HepG2 (cell line): ENCODE measurements at regions not wholly inside any gene's neighbourhood (a gene's known extent, or its start where the extent isn't known, plus 50 kb on each side); places are given as distances from the start of the nearest gene placed in this dataset.
A peak's percentile ranks its signal among the peaks of the same experiment; 100 is the strongest.

Experiments used
- ATAC-seq: fragments of 200-7000 bp; cut with Tn5 transposase; 3 replicates; pipeline ENCODE4 v1.9.1; 2020; ENCODE audit warnings: mild to moderate bottlenecking, moderate library complexity
- BruUV-seq: library from RNA; stranded (reverse); fragments of 400-500 nt; replicated peaks from 2 replicates; lab custom pipeline; 2021; lab: Mats Ljungman, UMichigan
- CTCF ChIA-PET: fragments of 300-600 bp; formaldehyde crosslinking; extraction: SDS; loops from one replicate; lab custom pipeline; 2021; ENCODE audit warnings: low total read pairs, inconsistent platforms, low intra/inter-chr PET ratio; lab: Yijun Ruan, JAX
- POLR2A ChIA-PET: fragments of 350-600 bp; sonication (Branson Sonifier 250); formaldehyde crosslinking; loops from one replicate; lab custom pipeline; 2020; ENCODE audit warnings: antibody characterized with exemption, inconsistent platforms; lab: Yijun Ruan, JAX
- DNase-seq: peaks from one replicate; pipeline ENCODE4 v3.0.0-alpha.2; 2015; ENCODE audit warnings: low spot score
- FAIRE-seq: peaks from 3 replicates; lab custom pipeline; 2011; peaks lifted over from hg19 to GRCh38; lab: Jason Lieb, UNC
- H2AFZ ChIP-seq: one replicate; pipeline ENCODE4 v1.6.1; 2011; ENCODE audit warnings: low read length, inconsistent platforms
- H3K27ac ChIP-seq: fragments of 300-600 bp; 3 replicates; pipeline ENCODE4 v1.8.0; 2011; ENCODE audit warnings: mixed run types, mild to moderate bottlenecking, mixed read lengths, low read length, inconsistent platforms; ENCODE audit not compliant: insufficient read depth; ENCODE audit errors: extremely low read length
- H3K27me3 ChIP-seq, 2 experiments: fragments of 200-600 bp in 1 of 2; 2 replicates in 1 of 2; 3 replicates in 1 of 2; pipeline versions ENCODE4 v1.6.0 to v1.8.0; 2011; ENCODE audit warnings: low read length in 2 of 2, mild to moderate bottlenecking in 2 of 2, moderate library complexity in 2 of 2, inconsistent platforms in 1 of 2; ENCODE audit not compliant: insufficient read depth in 2 of 2, control insufficient read depth in 1 of 2
- H3K36me3 ChIP-seq, 2 experiments: fragments of 200-600 bp in 1 of 2; replicated peaks in 1 of 2; 2 replicates in 1 of 2; 3 replicates in 1 of 2; pipeline versions ENCODE4 v1.5.1 to v1.8.0; 2011; ENCODE audit warnings: low read length in 2 of 2, inconsistent platforms in 1 of 2; ENCODE audit not compliant: insufficient read depth in 2 of 2, control insufficient read depth in 1 of 2
- H3K4me1 ChIP-seq: 2 replicates; pipeline ENCODE4 v1.5.1; 2012; ENCODE audit warnings: low read length, inconsistent platforms; ENCODE audit not compliant: insufficient read depth
- H3K4me2 ChIP-seq: 2 replicates; pipeline ENCODE4 v1.6.0; 2011; ENCODE audit warnings: low read depth, low read length, inconsistent platforms
- H3K4me3 ChIP-seq, 3 experiments: fragments of 200-600 bp in 1 of 3; sonication (generic), shearing (Covaris generic) in 1 of 3; replicated peaks in 1 of 3; 2 replicates each; pipeline ENCODE4 v1.5.1; 2011 to 2016; ENCODE audit warnings: low read length in 3 of 3, inconsistent platforms in 2 of 3, low read depth in 2 of 3, mild to moderate bottlenecking in 2 of 3, control low read depth in 1 of 3, mixed read lengths in 1 of 3; ENCODE audit not compliant: insufficient read depth in 1 of 3
- H3K79me2 ChIP-seq: one replicate; pipeline ENCODE4 v1.6.1; 2011; ENCODE audit warnings: low read length, inconsistent platforms; ENCODE audit not compliant: insufficient read depth
- H3K9ac ChIP-seq: 2 replicates; pipeline ENCODE4 v1.6.0; 2011; ENCODE audit warnings: mild to moderate bottlenecking, low read depth, low read length, inconsistent platforms; ENCODE audit not compliant: insufficient read depth
- H3K9me3 ChIP-seq: 2 replicates; pipeline ENCODE4 v1.5.1; 2012; ENCODE audit warnings: mild to moderate bottlenecking, low read length
- H4K20me1 ChIP-seq: 2 replicates; pipeline ENCODE4 v1.6.0; 2011; ENCODE audit warnings: inconsistent platforms, mild to moderate bottlenecking, low read length, moderate library complexity; ENCODE audit not compliant: insufficient read depth
- ERF ChIP-seq: IDR thresholded peaks from 2 replicates; pipeline ENCODE4 v1.6.1; 2018; ENCODE audit warnings: missing biosample characterization, missing genetic modification reagents
- HNRNPK ChIP-seq: fragments of 200-400 bp; formaldehyde crosslinking; IDR thresholded peaks from 2 replicates; pipeline ENCODE4 v1.6.1; 2018; ENCODE audit warnings: low read length, low read depth, moderate library complexity, mild to moderate bottlenecking; ENCODE audit not compliant: poor library complexity, severe bottlenecking
- MNT ChIP-seq: fragments of 450-650 bp; IDR thresholded peaks from 2 replicates; pipeline ENCODE4 v1.6.1; 2016
- MXD1 ChIP-seq: sonication (generic); formaldehyde crosslinking; IDR thresholded peaks from 2 replicates; pipeline ENCODE4 v1.4.0; 2020; ENCODE audit warnings: mild to moderate bottlenecking, missing genetic modification reagents
- MXI1 ChIP-seq: IDR thresholded peaks from 3 replicates; pipeline ENCODE4 v1.6.1; 2012; ENCODE audit warnings: low read depth, low read length, inconsistent platforms, borderline replicate concordance
- SRSF4 ChIP-seq: fragments of 200-400 bp; formaldehyde crosslinking; IDR thresholded peaks from one replicate; pipeline ENCODE4 v1.6.1; 2018; ENCODE audit warnings: mild to moderate bottlenecking, low read depth, low read length, moderate library complexity; ENCODE audit not compliant: poor library complexity, severe bottlenecking
- ZBTB25 ChIP-seq: IDR thresholded peaks from 2 replicates; pipeline ENCODE4 v1.6.1; 2018; ENCODE audit warnings: missing genetic modification reagents
- ZKSCAN8 ChIP-seq: IDR thresholded peaks from 2 replicates; pipeline ENCODE4 v1.6.1; 2016; ENCODE audit warnings: borderline replicate concordance, missing genetic modification reagents, missing compliant biosample characterization
- ZNF232 ChIP-seq: sonication (generic); formaldehyde crosslinking; IDR thresholded peaks from 2 replicates; pipeline ENCODE4 v1.4.0; 2020; ENCODE audit warnings: missing genetic modification reagents, borderline replicate concordance
- ZSCAN20 ChIP-seq: sonication (generic); formaldehyde crosslinking; IDR thresholded peaks from 2 replicates; pipeline ENCODE4 v1.4.0; 2020; ENCODE audit warnings: missing genetic modification reagents, mild to moderate bottlenecking, borderline replicate concordance
- whole genome bisulfite sequencing: methylation state at CpG from one replicate; pipeline ENCODE4 v1.1.6; 2017; ENCODE audit warnings: low lambda C conversion rate; 5-methylcytosine and 5-hydroxymethylcytosine counted together
- in situ Hi-C: cut with HindIII; loops from 2 replicates; pipeline ENCODE4 v1.10.0; 2017; ENCODE audit warnings: low pct_unique_long_range_greater_than_20kb; ENCODE audit not compliant: extremely low pct_ligation_motif_present
- intact Hi-C: fragments of 100-400 bp; cut with micrococcal nuclease; formaldehyde crosslinking; loops from one replicate; pipeline ENCODE4 v1.10.0; 2022; ENCODE audit not compliant: unreplicated experiment

- no peak for TF ChIP-seq ZKSCAN8 (CRISPR knock-in tag)
- no peak for TF ChIP-seq ZBTB25
- no peak for TF ChIP-seq ZNF232 (CRISPR knock-in tag)
- no peak for TF ChIP-seq MXD1 (CRISPR knock-in tag)
- TF ChIP-seq MXI1 = no peak
- no peak for TF ChIP-seq ZSCAN20 (CRISPR knock-in tag)
- TF ChIP-seq ERF (CRISPR knock-in tag) = no peak
- no peak for TF ChIP-seq SRSF4
- TF ChIP-seq, all 625 proteins: peak for 0
Observed at GRCh38 chr20:4303136-4303535, 54.0 kb upstream of the ADRA1D start (continued).

- ChIA-PET CTCF (no interaction called here), POLR2A (no interaction called here)
- Histone ChIP-seq H3K4me2 (no peak overlapping the region), H3K4me3 (no peak overlapping the region), H3K9ac (no peak overlapping the region), H3K9me3 (no peaks in the 10 kb centered on the region), H3K27me3 (peaks cover 6 to 10% of the 10 kb centered on the region in 2 experiments; a peak in 2 of 5 replicates), H3K36me3 (no peaks in the 10 kb centered on the region), H3K4me1 (no peaks in the 10 kb centered on the region), H2AFZ (no peak overlapping the region), H4K20me1 (no peaks in the 10 kb centered on the region), H3K79me2 (no peaks in the 10 kb centered on the region), H3K27ac (no peak overlapping the region)
- in situ Hi-C loops = no loop called here
- intact Hi-C loops = no loop called here
- BruUV-seq = no TSS peak
- DNase-seq (no peak), FAIRE-seq (no peak), ATAC-seq (no peak)
- WGBS = 0% methylated on average over 1 of the region's 1 CpG
- TF ChIP-seq HNRNPK (no peak), MNT (peak; percentile 18; the same call in 1 of the 2 replicates)
Observed at GRCh38 chr20:4300921-4301320, 51.8 kb upstream of the ADRA1D start.
